HG03280 (cell line): ENCODE measurements at regions not wholly inside any gene's neighbourhood (a gene's known extent, or its start where the extent isn't known, plus 50 kb on each side); places are given as distances from the start of the nearest gene placed in this dataset.

Experiments
- ATAC-seq: cut with Tn5 transposase; IDR thresholded peaks from one replicate; pipeline ENCODE4 v1.9.1; 2021; ENCODE audit warnings: mild to moderate bottlenecking, moderate library complexity; ENCODE audit not compliant: unreplicated experiment

DNA sequence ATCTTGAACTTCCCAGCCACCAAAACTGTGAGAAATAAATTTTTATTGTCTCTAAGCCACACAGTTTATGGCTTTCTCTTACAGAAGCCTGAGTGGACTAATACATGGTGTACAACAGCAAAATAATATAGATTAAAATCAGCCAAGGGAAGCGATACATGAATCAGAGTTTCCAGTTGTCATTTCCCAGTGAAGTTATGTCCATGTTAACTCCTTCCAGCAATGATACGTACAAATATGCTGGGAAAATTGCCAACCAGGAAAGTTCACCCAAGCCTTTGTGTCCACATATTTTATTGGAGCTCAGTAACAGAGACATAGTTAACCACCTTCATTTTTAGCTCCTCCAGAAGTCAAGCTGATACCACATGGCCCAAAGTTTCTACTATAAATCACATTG lies 280.9 kb upstream of the KCNMB2 start:
- ATAC-seq, result no peak

DNA sequence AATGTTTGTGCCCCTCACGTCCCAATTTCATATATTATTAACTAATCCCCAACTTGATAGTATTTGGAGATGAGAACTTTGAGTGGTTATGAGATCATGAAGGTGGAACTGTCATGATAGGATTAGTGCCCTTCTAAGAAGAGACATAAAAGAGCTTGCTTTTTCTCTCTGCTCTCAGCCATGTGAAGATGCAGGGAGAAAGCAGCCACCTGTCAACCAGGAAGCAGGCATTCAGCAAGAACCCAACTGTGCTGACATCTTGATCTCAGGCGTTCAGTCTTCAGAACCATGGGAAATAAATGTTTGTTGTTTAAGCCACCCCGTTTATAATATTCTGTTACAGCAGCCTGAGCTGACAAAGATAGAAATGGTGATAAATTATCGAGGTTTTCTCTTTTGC lies 278.7 kb upstream of the KCNMB2 start:
- ATAC-seq, result no peak

DNA sequence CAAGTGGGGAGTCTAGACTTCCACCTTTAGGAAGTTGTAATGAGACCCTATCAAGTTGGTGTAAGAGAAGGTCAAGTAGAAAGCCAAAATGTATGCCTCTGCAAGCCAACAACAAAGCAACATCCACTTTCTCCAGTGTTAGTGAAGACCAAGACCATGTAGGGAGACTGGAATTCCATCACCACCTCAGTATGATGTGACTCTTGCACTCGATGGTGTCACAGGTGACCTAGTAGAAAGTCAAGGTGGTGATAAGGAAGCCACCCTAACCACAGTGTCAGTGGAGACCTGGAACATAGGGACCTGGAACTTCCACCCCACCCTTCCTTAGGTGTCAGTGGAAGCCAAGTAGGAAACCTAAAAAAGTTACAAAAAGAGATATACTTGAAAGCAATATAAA lies 278.1 kb upstream of the KCNMB2 start:
- ATAC-seq, result no peak

DNA sequence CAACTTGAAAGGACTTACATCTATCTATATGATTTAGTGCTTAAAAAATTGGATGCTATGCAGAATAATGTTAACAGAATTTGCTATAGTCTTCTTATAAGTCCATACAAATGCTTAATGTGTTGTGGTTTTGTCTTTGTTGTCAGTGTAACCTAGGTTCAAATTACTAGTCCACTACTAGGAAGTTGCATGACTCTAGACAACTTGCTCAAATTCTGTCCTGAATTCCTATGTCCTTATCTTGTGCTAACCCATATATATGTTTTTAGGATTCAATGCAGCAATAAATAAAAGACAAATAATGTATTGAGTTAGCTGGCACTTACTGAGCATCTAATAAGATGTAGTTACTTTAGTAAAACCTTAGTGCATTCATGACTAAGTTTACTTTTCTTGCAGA lies 276.5 kb upstream of the KCNMB2 start:
- no peak for ATAC-seq

DNA sequence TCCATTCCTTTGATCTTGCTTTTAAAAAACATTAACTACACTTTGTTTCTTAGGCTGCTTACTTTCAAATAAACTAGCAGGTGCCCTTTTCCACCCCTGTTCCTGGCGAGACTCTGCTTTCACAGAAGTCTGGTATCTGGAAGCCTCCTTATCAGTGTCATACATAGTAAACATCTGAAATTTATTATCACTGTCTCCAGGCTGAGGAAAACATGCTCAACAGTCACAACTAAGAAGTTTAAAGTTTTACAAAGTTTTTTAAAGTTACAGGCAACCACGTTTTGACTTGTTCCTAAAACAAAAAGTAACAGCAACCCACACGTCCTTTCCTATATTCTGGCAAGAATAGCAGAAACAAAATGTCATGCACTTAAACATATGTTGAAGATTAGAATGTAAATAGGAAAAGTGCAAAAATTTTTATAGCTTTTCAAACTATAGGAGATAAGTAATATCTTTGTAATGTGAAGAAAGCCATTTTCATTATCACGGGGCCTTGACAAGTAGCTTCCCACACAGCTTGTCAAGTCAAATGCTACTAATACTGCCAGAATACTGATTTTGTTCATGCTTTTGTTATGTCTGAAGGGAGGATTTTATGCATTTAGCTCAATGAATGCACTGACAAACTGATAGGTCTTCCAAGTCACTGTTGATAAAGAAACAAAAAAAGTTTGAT lies 275.2 kb upstream of the KCNMB2 start:
- ATAC-seq, result no peak

DNA sequence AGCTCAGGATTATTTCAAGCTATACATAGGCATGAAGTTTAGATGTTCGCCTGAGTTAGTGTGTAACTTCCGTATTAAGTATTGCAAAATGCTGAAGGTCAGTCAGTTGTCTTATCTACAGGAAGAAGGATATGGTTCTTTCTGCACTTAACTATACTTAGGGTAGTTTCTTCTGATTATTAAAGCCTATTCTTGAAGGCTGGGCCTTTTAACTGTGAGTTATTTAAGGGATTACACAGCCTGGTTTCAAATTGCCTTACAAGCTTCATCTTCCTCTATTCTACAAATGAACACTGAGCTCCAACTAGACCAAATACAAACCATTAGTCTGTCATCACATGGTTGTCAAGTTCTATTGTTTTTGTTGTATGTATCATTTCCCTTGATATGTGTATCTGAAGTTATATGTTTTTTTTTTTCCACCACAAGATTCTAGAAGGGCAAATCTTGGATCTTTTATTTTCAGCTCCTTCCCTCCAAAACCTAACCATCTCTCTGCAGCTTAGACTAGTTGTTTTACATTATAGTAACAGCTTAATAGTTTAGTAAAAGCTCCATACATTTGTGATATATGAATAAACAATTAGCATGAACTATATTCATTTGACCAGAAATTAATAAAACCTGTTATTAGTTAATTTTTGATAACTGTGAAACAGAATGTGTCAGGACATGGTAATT lies 272.9 kb upstream of the KCNMB2 start:
- ATAC-seq, result no peak

DNA sequence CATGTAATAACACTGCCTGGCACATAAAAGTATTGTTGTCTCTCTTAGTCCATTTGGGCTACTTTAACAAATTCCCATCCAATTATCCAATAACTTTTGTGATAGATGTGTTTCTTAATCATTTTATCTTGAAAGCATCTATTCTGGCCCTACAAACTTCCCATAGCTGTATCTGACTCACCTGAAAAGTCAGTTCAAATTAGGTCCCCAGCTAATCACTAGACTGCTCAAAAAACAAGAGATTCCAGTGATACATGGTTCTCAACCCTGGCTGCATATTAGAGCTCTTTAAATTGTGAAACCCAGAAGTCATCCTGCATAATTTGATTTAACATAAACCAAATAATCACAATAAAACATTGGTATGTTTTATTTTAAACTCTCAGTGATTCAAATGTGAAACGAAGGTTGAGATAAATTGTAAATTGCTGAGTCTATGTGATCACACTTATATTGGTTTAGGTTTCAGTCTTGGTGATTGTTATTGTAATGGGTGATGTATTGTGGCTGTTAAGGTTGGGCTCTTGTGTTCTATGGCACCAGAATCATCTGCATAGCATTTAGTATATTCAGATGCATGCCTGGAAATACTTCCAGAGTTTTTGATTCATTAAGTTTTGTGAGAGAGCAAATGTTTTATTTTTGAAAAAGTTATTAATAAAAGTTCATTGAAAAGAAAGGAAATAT lies 268.9 kb upstream of the KCNMB2 start:
- ATAC-seq, result no peak

DNA sequence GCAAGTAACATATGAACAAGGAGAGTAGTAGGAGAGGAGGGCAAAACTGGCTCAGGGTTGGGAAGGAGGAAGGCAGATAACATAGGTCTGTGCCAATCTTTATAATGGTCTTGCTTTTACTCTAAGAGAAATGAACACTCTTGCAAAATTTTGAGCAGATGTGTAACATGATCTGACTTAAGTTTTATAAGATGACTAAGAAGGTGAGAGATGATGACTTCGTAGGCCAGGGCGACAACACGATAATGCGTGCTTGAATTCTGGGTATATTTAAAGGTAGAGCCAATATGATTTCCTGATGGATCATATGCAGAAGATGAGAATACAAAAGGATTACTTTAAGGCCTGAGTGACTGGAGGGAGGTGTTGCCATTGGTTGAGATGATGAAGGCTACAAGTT lies 265.4 kb upstream of the KCNMB2 start:
- ATAC-seq, result no peak

DNA sequence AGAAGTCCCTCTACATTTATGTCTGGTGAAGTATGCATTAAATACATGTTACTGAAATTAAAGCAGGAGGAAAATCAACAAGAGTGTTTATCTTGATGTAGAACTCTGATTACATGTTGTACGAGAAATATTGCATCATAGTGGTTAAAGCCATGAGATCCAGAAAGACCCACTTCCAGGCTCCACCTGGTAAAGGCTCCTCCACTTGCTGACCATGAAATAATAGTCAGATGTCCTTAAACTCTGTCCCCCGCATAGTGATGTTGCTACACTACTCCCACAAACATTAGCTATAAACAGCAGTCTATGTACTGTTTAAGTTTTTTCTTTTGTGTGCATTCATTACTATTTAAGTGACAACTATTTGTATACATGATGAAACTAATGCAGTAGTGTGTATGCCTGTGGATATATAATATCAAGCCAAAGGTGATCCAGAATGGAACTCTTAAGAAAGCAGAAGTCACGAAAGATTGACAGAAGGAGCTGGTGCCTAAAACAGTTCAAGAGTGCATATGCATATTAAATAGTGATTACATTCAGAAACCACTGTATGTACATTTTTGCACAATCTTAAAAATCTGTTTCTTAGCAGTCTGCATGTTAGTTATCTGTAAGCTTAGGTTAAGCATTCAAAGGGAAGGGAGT lies 264.4 kb upstream of the KCNMB2 start:
- ATAC-seq, result no peak

DNA sequence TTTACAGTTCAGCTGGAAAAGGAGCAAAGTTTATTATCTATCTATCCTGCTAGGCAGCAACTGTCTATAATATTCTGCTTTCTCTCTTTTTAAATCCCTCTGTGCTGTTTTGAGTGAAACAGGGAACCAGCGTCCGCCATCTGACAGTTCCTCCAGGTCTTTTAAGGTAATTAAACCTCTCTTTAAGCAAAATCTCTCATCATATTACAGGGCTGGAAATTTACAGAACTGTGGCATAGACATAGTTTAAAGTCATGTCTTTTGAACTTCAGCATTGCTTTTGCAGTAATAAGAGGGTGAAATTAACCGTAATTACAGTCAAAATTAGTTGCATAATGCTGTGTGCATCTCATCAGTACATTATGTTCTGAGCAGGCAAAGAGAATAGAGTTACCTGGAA lies 263.4 kb upstream of the KCNMB2 start:
- ATAC-seq, result no peak

DNA sequence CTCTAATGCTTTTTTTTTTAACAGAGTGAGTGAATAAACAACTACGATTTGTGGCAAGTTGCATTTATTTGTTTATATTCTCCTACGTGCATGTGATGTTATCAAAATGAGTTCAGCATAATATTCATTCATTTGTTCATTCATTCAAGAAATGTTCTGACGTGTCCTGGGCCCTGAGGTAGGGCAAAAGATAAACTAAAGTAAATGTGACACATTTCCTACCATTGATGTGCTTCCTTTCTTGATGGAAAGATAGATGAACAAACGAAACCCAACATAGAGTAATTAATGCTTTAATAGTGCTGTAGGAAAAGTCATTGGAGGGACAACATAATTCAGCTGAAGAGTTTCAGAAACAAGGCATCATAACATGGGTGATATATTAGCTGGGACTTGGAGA lies 261.5 kb upstream of the KCNMB2 start:
- no peak for ATAC-seq

DNA sequence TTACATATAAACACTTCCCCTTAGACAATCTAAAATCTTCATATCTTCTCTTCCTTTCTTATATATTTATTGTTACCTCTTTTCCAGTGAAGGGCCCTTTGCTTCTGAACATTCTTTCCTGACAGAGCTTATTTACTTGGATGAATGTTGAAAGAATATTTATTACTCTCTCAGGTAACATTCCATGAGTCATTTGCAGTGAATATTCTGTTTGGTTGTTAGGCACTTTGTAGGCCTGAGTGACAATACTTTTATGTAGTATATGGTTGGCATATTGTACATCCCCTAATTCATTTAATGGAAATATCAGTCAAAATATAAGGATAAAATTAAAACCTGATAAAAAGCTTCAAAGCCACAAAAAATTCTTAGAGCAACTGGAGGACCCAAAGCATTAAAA lies 260.9 kb upstream of the KCNMB2 start:
- ATAC-seq, result no peak

DNA sequence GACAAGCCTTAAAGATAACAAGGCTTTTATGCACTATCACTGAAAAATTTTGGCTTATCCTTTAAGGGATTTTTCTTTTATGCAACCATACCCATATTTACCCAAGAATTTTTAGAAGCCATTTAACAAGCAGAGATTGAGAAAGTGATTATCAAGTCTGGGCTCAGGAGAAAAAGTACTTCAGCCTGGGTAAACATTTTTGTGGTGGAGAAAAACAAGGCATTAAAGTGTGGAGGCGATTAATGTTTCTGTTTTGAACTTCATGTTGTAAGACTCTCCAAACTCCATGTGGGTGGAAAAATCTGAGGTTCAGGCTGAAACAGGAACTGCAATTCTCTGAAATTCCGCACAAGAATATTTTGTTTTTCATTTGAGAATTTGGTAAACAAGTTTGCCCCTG lies 260.4 kb upstream of the KCNMB2 start:
- ATAC-seq, result no peak

DNA sequence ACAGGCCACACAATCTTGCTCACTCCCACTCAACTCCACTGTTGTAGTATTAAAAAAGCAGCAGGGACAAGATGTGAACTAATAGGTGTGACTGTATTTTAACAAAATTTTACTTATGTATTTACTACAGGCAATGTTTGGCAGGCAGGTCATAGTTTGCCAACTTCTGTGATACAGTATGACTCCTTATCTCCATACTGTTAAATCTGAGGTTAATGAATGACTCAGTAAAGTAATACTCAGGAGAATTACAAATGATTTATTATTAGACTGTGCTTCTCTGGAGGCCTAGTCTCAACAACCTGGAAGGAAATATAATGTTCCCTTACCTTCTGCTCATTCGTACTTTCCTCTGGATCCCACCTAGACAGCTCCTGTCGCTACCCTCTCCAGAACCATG lies 258.6 kb upstream of the KCNMB2 start:
- no peak for ATAC-seq

DNA sequence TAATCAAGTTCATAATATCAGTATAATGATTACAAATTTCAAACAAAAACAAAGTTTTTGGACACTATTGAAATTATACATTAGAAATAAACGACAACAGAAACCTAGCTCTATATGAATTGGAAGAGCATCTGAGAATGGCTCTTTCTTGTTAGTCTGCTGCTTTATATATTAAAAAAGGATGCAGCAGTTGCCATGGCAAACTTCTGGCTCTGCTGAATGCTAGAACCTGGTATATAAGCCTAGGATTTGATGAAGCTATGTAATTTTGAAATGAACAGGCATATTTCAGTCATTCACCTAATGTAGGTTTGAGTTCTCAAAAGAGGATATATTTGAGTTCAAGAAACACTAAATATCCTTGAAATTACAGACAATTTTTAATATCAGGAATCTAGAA lies 252.7 kb upstream of the KCNMB2 start:
- ATAC-seq, result no peak

DNA sequence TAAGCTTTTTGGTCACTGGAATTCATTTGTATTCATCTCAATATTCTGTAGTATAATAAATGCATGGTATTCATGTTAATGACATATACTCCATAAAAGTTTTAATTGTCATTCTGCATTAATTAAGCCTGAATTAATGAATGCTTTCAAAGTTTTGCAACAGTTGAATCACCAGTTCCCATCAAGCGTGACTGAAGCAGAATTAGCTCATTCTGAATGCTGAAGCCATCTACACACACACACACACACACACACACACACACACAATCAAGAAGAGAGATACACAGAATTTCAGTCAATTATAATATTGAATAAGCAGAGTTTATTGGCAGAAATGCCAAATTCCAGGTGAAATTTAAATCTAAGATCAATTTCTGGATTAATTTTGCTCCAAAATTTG lies 252.1 kb upstream of the KCNMB2 start:
- no peak for ATAC-seq

DNA sequence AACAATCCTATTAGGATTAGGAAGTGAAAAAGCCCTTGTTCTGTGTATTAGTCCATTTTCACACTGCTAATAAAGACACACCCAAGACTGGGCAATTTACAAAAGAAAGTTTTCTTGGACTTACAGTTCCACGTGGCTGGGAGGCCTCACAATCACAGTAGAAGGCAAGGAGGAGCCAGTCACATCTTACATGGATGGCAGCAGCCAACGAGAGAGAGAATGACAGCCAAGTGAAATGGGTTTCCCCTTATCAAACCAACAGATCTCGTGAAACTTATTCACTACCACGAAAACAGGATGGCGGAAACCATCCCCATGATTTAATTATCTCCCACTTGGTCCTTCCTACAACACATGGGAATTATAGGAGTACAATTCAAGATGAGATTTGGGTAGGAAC lies 248.2 kb upstream of the KCNMB2 start:
- ATAC-seq, result no peak

DNA sequence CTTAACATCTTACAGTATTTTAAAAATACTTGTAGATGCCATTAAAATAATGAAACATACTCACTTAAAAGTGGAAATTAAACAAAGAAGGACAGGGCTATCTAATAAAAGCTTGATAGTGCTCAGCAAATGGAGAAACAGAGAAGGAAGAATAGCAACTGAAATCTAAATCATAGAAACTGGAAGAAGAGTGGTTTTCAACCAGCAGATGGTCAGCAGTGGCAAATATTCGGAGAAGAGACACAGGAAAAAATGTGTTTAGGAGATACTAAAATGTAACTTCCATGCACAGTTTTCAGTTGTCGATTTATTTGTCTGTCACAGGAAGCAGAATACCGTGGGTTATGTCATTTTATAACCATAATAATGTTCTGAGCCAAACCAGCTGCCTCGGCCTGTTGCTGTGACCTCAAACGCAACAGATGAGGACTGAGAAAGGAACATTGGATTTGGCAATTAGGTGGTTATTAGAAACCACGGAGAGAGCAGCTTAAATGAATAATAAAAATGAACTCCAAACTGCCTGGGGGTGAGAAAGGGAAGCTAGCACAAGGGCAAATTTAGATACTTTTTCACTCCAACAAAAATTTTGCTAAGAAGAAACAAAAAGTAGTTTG lies 246.6 kb upstream of the KCNMB2 start:
- no peak for ATAC-seq

DNA sequence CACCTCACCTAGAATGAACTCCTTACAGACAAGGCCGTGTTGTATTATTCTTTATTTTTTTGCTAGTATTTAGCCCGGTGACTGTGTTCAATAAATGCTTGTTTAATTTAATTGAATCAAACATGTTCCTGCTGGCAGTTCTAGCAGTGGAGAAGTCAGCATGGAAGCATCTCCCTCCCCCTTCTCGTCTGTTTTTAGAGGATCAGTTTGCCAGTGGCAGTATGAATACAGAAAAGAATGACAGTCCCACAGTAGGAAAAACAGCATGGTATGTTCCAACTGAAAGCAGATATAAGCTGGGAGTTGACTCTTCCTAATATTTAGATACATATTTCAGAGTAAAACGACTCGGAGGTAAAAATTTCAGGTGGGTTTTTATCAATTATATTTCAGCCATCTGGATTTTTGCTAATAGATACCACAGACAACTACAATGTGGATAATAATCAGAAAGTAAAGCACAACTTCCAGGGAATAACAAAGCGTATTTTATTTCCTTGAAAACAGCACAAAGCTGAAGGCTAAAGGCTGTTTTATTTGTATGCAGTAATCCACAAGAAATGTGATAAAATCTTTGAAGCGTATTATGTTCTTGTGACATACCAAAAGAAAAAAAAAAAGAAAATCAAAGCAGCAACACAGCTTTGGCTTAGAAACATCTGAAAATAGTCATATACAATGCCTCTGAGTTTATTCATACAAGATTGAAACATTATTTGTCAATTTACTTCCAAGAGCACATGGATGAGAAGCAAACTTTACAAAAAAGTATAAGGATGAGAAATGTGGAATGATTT lies 244.5 kb upstream of the KCNMB2 start:
- ATAC-seq, result no peak

DNA sequence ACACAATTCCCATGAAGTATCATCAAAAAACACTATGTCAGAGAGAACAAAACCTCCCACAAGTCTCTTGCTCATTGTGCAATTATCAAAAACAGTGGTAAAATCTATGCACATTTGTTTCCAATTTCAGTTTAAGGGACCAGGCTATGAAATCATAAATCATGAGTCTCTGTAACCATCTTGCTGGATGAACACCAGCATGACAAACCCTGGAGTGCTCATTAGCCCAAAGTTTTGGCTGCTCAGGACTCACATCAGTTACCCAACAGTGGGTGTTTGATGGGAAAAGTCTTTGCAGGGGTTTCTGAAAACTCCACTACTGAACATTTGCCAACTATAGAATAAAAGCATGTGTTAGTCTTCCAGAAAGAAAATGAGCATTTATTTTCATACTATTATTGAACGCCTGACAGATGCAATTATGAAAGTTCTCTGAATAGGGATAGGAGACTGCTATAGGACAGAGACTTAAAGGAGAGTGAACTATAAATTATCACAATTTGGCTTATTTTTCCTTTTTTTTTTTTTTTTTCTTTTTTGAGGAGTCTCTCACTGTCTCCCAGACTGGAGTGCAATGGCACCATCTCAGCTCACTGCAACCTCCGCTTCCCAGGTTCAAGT lies 240.8 kb upstream of the KCNMB2 start:
- ATAC-seq, result no peak
